NCI-H2029 (cell line): ENCODE measurements at regions not wholly inside any gene's neighbourhood (a gene's known extent, or its start where the extent isn't known, plus 50 kb on each side); places are given as distances from the start of the nearest gene placed in this dataset.

Experiments
- DNase-seq: peaks from one replicate; lab custom pipeline; 2025; lab: John Stamatoyannopoulos, UW

- no peak for DNase-seq
These were observed 307.9 kb upstream of the CBLB start for GRCh38 chr3:106176734-106177133.

DNA sequence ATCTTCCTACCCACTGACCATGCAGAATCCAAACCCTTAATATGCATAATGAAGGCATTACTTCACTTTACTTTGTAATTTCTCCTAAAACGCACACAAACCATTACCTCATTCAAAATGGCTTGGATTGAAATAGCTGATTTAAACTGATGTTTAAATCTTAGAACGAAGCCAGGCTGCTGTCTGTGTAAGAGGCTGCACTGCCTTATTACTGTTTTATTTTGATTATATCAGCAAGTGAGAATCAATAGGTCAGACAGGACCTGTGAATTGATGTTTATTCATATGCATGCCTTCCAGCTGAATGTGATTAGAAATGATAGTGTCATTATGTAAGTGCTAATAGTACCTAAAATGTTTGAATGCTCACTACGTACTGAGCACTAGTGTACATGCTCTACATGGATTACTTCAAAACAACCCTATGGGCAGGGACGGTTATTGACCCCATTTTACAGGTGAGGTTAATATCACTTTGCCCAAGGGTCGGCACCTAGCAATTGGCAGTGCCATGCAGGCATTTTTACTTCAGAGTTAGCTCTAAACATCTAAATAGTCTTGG is 314.2 kb upstream of the CBLB start:
- DNase-seq, result no peak

- no peak for DNase-seq
These were observed 315.1 kb upstream of the CBLB start for GRCh38 chr3:106183762-106184391.

DNA sequence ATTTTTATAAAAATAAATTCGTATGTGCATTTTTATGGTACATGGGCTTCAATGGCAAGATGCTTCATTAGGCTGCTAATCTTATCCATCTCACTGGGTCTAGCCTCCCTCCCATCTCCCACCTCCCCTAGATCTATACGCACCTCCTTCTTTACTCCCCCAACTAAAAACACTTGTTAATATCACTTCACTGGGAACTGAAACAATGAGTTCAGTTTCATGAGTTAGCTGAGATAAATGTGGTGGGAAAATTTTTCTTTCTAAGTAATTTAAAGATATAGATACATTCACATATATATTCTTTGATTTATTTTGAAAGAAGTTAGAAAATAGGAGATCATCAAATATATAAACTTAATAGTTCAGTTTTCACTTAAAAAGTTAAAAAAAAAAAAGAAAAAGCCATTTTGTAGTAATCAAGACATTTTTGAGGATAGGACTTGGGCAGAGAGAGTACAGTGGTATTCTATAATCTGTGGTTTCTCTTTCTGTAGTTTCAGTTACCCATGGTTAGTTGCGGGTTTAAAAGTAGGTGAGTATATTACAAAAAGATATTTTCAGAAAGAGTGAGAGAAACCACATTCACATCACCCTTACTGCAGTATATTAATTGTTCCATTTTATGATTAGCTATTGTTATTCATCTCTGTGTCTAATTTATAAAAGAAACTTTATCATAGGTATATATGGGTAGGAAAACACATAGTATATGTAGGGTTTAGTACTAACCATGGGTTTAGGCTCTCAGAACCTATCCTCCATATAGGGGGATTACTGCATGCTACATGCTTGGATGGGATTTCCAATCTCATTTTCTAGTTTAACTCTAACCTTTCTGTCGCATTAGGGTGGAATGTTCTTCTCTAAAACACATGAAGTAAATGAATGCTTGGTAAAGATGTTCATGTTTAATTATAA is 316.0 kb upstream of the CBLB start:
- DNase-seq, result no peak

DNA sequence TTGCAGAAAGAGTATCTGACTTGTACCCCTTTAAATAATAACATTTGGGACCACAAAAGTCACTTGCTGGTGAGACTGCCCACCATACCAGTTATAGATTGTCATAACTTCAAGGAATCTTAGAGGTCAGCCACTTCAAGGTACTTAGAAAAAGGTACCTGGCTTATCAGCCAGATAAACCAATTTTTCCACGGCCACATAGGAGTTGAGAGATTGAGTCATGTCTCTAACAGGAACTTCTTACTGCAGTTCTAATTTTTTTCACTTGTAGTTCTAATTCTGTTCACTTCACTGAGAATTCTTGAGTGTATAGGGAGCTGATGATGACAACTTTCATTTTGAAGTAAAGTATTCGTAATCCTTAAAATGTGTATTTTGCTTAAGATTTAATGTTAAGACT is 317.1 kb upstream of the CBLB start:
- no peak for DNase-seq

GRCh38 chr3:106190296-106190695 is 321.5 kb upstream of the CBLB start:
- DNase-seq, result no peak

- no peak for DNase-seq
These were observed 322.4 kb upstream of the CBLB start for GRCh38 chr3:106191211-106191610.

GRCh38 chr3:106191913-106192312 is 323.1 kb upstream of the CBLB start:
- DNase-seq, result no peak

DNA sequence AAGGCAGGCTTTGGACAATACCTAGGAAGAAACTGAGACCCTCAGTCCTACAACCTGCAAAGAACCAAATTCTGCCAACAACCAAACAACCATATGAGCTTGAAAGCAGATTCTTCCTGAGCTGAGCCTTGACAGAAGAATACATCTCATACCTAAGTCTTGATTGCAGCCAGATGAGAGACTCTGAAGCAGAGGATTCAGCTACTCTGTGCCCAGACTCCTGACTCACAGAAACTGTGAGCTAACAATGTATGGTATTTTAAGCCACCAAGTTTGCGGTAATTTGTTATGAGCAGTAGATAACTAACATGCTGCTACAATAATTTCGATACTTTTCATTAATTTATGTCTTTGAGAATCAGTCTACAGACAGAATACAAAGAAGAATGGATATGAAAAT is 325.1 kb upstream of the CBLB start:
- no peak for DNase-seq

- DNase-seq, result no peak
These were observed 325.9 kb upstream of the CBLB start for GRCh38 chr3:106194726-106195125.

DNA sequence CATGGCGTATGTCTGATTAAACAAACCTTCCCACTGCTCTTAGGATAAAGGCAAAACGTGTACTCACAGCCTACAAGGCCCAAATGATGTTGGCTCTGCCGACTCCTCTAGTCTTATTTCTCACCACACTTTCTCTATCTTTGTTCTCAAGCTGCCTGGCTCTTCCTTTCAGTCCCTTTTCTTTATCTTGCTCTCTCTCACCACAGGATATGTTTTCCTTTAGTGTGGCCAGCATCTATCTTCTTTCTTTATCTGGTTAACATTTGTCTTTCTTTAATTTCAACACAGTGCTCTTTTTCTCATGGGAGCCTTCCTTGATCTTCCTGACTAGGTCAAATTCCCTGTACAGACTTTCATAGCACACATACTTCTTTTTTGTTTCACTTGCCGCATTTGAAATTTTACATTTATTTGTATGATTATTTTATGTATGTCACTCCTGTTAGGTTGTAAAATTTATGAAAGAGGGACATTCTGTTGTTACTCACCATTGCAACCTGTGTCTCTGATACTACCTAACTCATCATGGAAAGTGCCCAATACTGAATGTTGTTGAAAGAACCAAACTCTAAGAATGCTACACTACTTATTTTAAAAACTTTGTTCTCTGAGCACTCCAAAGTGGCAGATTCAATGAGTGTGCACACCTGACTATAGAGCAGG is 328.9 kb upstream of the CBLB start:
- DNase-seq, result no peak

DNA sequence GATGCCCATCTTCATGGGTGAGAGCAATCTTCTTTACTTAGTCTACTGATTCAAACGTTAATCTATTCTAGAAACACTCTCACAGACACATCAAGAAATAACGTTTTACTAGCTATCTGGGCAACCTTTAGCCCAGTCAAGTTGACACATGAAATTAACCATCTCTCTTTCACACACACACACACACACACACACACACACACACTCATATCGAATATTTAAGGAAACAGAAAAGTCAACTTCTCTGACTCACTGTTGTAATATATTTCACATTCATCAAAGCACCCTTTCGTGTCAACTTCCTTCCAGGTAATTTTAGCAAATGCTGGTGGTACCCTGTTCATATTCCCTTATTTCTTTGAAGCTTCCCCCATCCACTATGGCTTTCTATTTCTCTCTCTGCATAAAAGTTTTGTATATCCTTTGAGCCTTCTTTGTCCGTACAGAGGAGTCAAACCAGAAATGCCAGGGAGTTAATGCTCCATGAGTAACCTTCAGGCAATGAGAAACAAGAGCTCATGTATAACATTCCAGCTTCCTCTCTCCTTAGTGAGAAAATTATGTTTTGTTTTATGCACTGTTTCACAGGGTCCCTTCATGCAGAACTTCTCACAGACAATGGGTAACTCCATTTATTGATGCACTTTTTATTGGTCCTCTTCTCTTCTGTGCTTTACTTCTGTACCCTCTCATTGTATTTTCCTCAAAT is 335.5 kb upstream of the CBLB start:
- DNase-seq, result no peak

DNA sequence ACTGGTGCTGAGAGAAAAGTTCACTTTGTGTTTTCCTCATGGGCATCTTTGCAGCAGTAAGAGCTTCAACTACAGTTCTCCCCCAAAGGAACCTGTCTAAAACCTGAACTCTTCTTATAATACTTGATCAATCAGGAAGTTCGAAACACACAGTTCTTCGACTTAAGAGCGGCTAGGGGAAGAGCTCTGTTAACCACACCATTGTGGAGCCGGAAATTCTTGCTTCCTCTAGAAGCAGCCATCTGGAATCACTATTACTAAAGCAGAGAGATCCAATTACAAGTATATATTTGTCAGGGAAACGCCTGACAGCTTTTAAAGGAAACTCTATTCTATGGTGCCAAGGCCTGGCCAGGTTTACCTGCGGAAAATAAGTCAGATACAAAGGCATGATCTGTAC is 337.3 kb upstream of the CBLB start:
- peak; percentile 78 for DNase-seq

DNA sequence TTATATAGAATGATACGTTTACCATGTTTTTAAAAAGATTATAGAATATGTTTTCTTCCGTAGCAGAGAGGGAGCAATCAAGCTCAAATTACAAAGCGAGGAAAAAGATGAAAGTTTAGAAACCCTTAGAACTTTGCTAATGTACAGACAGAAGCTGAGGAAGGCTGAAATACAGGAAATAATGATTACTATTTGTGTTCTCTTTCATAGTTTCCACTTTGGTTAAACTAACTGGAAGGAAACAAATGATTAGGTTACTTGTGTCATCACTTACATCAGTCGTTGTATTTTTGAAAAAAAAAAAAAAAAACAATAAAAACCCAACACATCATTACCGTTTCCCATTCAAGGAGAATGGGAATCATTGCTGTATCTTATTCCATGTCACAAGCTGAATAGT is 337.8 kb upstream of the CBLB start:
- no peak for DNase-seq

GRCh38 chr3:106208251-106208650 is 339.4 kb upstream of the CBLB start:
- DNase-seq, result no peak

DNA sequence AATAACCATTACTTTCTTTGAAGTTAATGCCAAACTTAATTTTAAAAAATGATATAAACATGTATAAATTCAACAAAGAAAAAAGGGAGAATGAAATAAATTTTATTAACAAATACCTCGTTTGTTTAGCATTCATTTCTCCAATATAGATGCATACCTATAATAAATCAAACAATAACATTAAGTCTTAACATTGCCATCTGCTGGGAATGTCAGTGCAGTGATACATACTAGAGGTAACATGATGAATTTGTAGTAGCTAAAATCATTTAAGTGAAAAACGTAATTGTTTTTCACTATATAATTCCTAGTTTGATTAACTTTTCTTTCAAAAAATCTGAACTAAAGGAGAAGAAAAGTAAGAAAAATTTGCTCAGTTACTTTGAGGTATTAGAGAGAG is 340.2 kb upstream of the CBLB start:
- DNase-seq, result no peak

DNA sequence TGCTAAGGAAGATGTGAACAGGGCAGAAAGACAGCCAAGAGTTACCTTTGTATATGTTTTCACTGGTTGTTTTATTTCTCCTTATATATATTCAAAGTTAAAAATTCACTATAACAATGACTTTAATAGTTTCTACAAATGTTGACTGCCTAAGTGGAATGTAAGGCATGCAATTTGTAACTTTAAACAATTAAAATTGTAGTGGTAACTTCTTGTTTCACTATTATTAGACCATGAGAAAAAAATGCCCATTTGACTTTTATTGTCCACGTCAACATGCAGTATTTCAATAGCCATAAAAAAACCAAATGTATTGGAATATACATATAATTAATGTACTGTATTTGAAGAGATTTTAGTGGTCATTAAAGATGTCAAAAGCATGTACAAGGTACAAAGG is 340.7 kb upstream of the CBLB start:
- DNase-seq, result no peak

- DNase-seq, result no peak
These were observed 342.1 kb upstream of the CBLB start for GRCh38 chr3:106210923-106211322.

DNA sequence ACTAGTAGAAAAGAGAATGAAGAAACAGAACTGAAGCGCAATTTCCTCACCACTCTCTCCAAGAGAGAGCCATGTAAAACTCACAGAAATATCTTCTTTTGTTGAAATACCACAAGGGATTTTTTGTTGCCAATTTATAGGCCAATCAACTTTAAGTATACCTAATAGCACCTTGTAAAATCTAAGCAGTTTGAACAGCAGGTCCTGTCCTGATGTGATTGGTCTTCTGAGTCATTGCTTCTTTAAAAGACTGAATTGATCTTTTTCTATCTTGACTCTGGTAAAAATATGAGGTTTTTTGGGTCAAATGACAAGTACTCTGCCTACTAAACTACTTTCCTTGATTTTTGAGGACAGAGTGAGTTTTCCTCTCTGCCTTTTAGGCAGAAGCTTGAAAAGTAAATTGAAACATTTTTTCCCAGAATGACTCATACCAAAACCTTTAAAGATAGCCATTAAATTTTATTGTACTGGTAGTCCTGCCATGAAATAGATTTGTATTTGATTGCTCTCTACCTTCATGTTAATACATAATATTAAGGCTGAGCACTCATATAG is 343.9 kb upstream of the CBLB start:
- DNase-seq, result no peak

DNA sequence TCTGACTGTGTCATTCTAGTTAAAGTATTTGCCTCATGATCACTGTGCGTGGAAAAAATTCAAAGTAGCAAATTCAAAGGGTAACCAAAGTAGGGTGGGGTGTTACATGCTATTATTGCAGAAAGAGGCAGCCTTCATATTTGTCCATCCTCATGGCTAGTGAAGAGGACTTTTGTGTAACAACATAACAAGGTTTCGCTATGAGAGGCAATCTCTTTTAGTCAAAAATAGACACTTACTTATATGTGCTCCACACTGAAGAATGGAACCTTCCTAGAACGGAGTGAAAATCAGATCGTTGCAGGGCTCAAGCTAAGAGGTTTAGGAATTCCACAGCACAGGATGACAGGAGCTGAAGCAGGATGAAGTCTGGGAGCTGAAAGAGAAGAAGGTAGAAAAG is 345.1 kb upstream of the CBLB start:
- DNase-seq, result no peak

- no peak for DNase-seq
These were observed 345.8 kb upstream of the CBLB start for GRCh38 chr3:106214641-106215040.

DNA sequence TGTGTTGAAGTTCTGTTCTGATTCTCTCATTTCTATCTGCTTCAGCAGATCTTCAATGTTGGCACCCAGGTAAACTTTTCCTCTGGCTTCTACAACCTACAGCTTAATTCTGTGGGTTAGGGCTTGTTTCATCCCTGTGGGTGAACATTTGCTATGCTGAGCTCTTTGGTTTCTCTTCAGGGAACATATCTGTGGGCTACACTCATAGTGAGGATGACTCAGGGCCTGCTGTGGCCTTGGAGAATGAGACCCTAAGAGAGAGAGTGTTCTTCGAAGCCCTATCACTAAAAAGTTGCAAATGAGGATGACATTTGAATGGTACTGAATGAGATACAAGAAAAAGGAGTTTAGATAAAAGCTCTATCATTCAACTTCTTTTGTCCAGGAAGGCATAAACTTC is 346.2 kb upstream of the CBLB start:
- no peak for DNase-seq
